ENCODE measurements at regions not wholly inside any gene's neighbourhood (a gene's known extent, or its start where the extent isn't known, plus 50 kb on each side); places are given as distances from the start of the nearest gene placed in this dataset.

- Histone ChIP-seq H3K36me3 (replicated peaks in 1 of 2; ENCODE audit: control insufficient read depth in 1 of 2, insufficient read depth in 2 of 2, low read length in 2 of 2) (no peaks in the 10 kb centered on the region), H3K9me3 (replicated peaks in 1 of 2; ENCODE audit: control insufficient read depth in 1 of 2, insufficient read depth in 1 of 2, low read length in 2 of 2) (no peaks in the 10 kb centered on the region), H3K4me2 (replicated peaks; ENCODE audit: extremely low read depth, low read length, poor library complexity, severe bottlenecking) (no peak overlapping the region), H3K4me3 (replicated peaks in 1 of 3; ENCODE audit: low read depth in 2 of 3, low read length in 3 of 3) (no peak overlapping the region), H3K9ac (ENCODE audit: insufficient read depth, low read length, poor library complexity, severe bottlenecking) (no peak overlapping the region), H4K20me1 (ENCODE audit: insufficient read depth, low read length) (no peaks in the 10 kb centered on the region), H3K4me1 (ENCODE audit: control insufficient read depth in 1 of 2, insufficient read depth in 2 of 2, low read length in 2 of 2) (no peaks in the 10 kb centered on the region), H3K27me3 (ENCODE audit: control insufficient read depth in 2 of 2, insufficient read depth in 2 of 2, low read length in 2 of 2) (no peaks in the 10 kb centered on the region), H2AFZ (ENCODE audit: insufficient read depth, low read depth, low read length, poor library complexity, severe bottlenecking) (no peak overlapping the region), H3K79me2 (ENCODE audit: insufficient read depth, low read length) (no peaks in the 10 kb centered on the region), H3K27ac (ENCODE audit: low read depth in 1 of 2, low read length in 2 of 2) (no peak overlapping the region)
- intact Hi-C loops (cut with micrococcal nuclease) = no loop called here
- Mint-ChIP-seq H3K27me3 (ENCODE audit: low read depth in 3 of 3) (peaks cover 7 to 17% (median 11%) of the 10 kb centered on the region in 3 donors), H3K4me3 (no peak overlapping the region), H3K36me3 (no peaks in the 10 kb centered on the region), H3K27ac (no peak overlapping the region), H3K9me3 (peaks cover 0 to 4% (median 3%) of the 10 kb centered on the region in 7 donors), H3K4me1 (no peaks in the 10 kb centered on the region)
- WGBS (ENCODE audit: insufficient coverage) = 80% methylated on average over 4 of the region's 10 CpGs
- DNase-seq = no peak
- no peak for TF ChIP-seq CTCF (IDR thresholded peaks at IDR 0.05)
Observed at GRCh38 chr10:123553810-123554430, 112.2 kb upstream of the GPR26 start.

- no peaks in the 10 kb centered on the region for H3K4me1 Mint-ChIP-seq
- H3K9ac ChIP-seq (ENCODE audit: insufficient read depth, low read length, poor library complexity, severe bottlenecking) = no peak overlapping the region
- intact Hi-C loops (cut with micrococcal nuclease) = loop anchor here in 1 of 2 donors (5.0 kb wide), 1 partner anchor 512 kb away; no protein-coding TSS in a partner anchor
- H3K4me1 ChIP-seq (ENCODE audit: control insufficient read depth in 1 of 2, insufficient read depth in 2 of 2, low read length in 2 of 2) = no peaks in the 10 kb centered on the region
- no peak for DNase-seq
- H3K27me3 ChIP-seq (ENCODE audit: control insufficient read depth in 2 of 2, insufficient read depth in 2 of 2, low read length in 2 of 2) = no peaks in the 10 kb centered on the region
- no peaks in the 10 kb centered on the region for H3K9me3 ChIP-seq (replicated peaks in 1 of 2; ENCODE audit: control insufficient read depth in 1 of 2, insufficient read depth in 1 of 2, low read length in 2 of 2)
- no peaks in the 10 kb centered on the region for H3K36me3 Mint-ChIP-seq
- no peak overlapping the region for H3K27ac Mint-ChIP-seq
- H3K79me2 ChIP-seq (ENCODE audit: insufficient read depth, low read length) = no peaks in the 10 kb centered on the region
- 92% methylated on average over 6 of the region's 8 CpGs for WGBS (ENCODE audit: insufficient coverage)
- TF ChIP-seq CTCF (IDR thresholded peaks at IDR 0.05) = no peak
- no peak overlapping the region for H3K4me3 Mint-ChIP-seq
- H4K20me1 ChIP-seq (ENCODE audit: insufficient read depth, low read length) = no peaks in the 10 kb centered on the region
- H3K27ac ChIP-seq (ENCODE audit: low read depth in 1 of 2, low read length in 2 of 2) = no peak overlapping the region
- H2AFZ ChIP-seq (ENCODE audit: insufficient read depth, low read depth, low read length, poor library complexity, severe bottlenecking) = no peak overlapping the region
- no peaks in the 10 kb centered on the region for H3K36me3 ChIP-seq (replicated peaks in 1 of 2; ENCODE audit: control insufficient read depth in 1 of 2, insufficient read depth in 2 of 2, low read length in 2 of 2)
- no peak overlapping the region for H3K4me2 ChIP-seq (replicated peaks; ENCODE audit: extremely low read depth, low read length, poor library complexity, severe bottlenecking)
- peaks cover 7 to 19% (median 11%) of the 10 kb centered on the region in 3 donors for H3K27me3 Mint-ChIP-seq (ENCODE audit: low read depth in 3 of 3)
- H3K9me3 Mint-ChIP-seq = peaks cover 0 to 4% (median under 1%) of the 10 kb centered on the region in 7 donors
- no peak overlapping the region for H3K4me3 ChIP-seq (replicated peaks in 1 of 3; ENCODE audit: low read depth in 2 of 3, low read length in 3 of 3)
Observed at GRCh38 chr10:123554656-123555055, 111.5 kb upstream of the GPR26 start.
